ENCODE measurements at regions not wholly inside any gene's neighbourhood (a gene's known extent, or its start where the extent isn't known, plus 50 kb on each side); places are given as distances from the start of the nearest gene placed in this dataset.

DNA sequence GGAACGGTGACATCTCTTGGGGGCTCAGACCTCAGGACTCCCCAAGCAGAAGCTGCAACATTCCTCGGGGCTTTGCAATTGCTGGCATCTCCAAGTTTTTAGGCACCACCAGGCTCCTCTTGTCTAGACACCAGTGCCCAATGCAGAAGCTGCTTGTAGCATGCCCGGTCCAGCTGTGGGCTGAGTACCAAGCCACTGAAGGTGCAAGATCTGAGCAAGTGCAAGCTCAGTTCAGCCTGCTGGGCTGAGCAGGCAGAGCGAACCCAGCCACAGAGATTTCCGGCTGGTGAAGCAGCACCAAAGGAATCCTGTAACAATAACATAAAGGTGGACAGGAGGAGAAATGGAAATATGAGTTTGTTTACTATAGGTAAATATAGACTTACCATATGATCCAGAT, 995.4 kb upstream of the B3GALT2 start:
- TF ChIP-seq, protein P1, sequence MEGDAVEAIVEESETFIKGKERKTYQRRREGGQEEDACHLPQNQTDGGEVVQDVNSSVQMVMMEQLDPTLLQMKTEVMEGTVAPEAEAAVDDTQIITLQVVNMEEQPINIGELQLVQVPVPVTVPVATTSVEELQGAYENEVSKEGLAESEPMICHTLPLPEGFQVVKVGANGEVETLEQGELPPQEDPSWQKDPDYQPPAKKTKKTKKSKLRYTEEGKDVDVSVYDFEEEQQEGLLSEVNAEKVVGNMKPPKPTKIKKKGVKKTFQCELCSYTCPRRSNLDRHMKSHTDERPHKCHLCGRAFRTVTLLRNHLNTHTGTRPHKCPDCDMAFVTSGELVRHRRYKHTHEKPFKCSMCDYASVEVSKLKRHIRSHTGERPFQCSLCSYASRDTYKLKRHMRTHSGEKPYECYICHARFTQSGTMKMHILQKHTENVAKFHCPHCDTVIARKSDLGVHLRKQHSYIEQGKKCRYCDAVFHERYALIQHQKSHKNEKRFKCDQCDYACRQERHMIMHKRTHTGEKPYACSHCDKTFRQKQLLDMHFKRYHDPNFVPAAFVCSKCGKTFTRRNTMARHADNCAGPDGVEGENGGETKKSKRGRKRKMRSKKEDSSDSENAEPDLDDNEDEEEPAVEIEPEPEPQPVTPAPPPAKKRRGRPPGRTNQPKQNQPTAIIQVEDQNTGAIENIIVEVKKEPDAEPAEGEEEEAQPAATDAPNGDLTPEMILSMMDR (conservative IDR thresholded peaks at IDR 0.05; ENCODE audit: control insufficient read depth, insufficient read depth, low read depth, low read length): no peak
- H3K4me3 ChIP-seq (ENCODE audit: control insufficient read depth, low read depth, low read length): no peak overlapping the region
- no peak for DNase-seq (ENCODE audit: low read depth)

DNA sequence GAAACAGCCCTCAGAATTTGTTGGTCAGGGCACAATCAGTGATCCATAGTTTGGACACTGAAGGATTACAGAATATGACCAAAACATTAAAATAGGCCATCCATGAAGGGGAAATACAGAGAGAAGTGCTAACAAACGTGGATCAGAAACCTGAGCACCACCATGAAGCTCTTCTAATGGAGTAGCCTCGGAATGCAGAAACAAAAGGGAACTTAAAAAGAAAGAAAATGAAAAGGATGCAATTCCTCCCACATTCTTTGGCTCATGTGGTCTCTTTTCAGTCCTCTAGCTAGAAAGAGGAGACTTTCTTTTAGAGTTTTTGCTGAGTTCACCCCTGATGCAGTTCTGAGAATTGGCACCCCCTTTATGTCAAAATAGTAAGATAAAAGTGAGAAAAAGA, 989.8 kb upstream of the B3GALT2 start:
- no peak for DNase-seq (ENCODE audit: low read depth)
- H3K4me3 ChIP-seq (ENCODE audit: control insufficient read depth, low read depth, low read length): no peak overlapping the region

DNA sequence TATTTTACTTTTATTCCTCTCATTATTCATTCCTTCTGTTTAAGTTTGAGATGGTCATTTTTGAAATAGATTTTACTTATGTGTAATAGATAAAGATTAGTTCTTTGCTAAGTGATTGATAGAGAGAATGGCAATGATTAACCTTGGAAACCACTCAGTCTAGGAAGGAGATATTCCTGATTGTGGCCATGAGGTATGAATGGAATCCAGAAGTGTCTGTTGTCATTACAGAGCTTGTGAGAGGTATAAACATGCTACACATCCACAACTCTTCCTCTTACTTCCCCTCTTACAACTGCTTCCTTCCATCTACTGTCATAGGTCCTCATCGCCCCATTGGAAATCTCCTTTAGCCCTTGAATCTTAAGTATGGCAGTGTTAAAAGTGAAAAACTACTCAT, 988.8 kb upstream of the B3GALT2 start:
- TF ChIP-seq, protein P1 (conservative IDR thresholded peaks at IDR 0.05; ENCODE audit: control insufficient read depth, insufficient read depth, low read depth, low read length): no peak
- DNase-seq (ENCODE audit: low read depth): no peak

More for the DNA sequence above, 989.8 kb upstream of the B3GALT2 start:
- TF ChIP-seq, protein P1 (conservative IDR thresholded peaks at IDR 0.05; ENCODE audit: control insufficient read depth, insufficient read depth, low read depth, low read length): no peak

DNA sequence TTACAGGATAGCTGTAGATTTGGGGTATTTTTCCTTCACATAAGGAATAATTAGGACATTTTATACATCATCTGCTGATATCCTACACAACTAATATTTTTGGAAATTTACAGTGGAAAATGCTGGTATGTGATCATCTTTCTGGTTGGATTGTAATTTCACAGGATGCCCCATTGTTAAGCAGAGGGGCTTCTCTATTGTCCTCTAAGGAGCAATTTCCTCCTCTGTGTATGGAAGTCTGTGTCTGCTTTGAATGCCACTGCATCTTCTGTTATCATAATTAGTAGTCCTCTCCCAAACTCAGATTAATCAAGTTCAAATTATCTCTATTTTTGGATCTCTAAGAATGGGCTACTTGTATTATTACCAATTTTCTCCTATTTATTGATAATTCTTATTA, 988.1 kb upstream of the B3GALT2 start:
- no peak overlapping the region for H3K4me3 ChIP-seq (ENCODE audit: control insufficient read depth, low read depth, low read length)
- TF ChIP-seq, protein P1 (conservative IDR thresholded peaks at IDR 0.05; ENCODE audit: control insufficient read depth, insufficient read depth, low read depth, low read length): no peak
- no peak for DNase-seq (ENCODE audit: low read depth)

More for the DNA sequence above, 988.8 kb upstream of the B3GALT2 start:
- no peak overlapping the region for H3K4me3 ChIP-seq (ENCODE audit: control insufficient read depth, low read depth, low read length)

DNA sequence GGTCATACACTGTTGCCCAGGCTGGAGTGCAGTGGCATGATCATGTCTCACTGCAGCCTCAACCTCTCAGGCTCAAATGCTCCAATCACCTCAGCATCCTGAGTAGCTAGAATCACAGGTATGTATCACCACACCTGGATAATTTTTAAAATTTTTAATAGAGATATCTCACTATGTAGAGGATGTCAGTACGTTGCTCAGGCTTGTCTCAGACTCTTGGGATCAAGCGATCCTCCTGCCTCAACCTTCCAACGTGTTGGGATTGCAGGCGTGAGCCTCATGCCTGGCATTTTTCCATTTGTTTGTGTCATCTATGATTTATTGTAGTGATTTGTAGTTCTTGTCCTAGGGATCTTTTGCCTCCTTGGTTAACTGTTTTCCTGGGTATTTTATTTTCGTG, 985.2 kb upstream of the B3GALT2 start:
- no peak overlapping the region for H3K4me3 ChIP-seq (ENCODE audit: control insufficient read depth, low read depth, low read length)
- TF ChIP-seq, protein P1 (conservative IDR thresholded peaks at IDR 0.05; ENCODE audit: control insufficient read depth, insufficient read depth, low read depth, low read length): no peak
- DNase-seq (ENCODE audit: low read depth): no peak

DNA sequence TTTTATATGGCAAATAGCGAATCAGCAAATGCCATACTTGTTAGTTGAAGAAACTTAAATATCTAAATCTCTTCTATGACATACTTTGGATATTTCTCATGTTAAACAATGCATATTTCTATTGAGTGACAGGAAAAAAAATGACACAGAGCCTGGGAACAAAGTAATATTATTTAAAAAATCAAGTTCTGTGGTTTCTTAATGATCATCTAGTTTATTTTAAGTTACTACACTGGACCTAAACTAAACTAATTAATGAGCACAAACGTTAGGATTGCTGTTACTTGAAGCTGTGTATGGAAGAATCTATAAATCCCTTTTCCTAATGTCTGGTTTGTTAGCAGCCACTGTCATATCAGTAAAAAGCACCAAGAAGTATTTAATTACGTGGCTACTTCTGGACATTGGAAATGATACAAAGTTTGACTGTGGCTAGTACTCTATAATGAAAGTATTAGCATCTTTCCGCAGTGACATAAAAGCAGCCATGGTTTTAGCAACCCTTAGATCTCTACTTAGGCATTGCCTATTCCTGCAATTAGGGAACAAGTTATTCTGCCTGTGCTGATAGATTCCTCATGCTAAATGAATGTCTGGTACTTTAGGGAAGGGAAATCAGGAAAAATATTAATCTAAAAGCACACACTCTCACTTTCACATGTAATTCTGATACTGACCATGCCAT, 981.7 kb upstream of the B3GALT2 start:
- no peak overlapping the region for H3K4me3 ChIP-seq (ENCODE audit: control insufficient read depth, low read depth, low read length)
- TF ChIP-seq, protein P1 (conservative IDR thresholded peaks at IDR 0.05; ENCODE audit: control insufficient read depth, insufficient read depth, low read depth, low read length): no peak
- DNase-seq (ENCODE audit: low read depth): no peak
